OCI-M2 (cell line): ENCODE measurements at regions not wholly inside any gene's neighbourhood (a gene's known extent, or its start where the extent isn't known, plus 50 kb on each side); places are given as distances from the start of the nearest gene placed in this dataset.
A peak's percentile ranks its signal among the peaks of the same experiment; 100 is the strongest.
"Not testable (repeated sequence)": the region's sequence is repeated elsewhere in the genome, so short reads cannot be mapped to it uniquely, and the experiment has no call there.

Source experiments
- DNase-seq: peaks from one replicate; lab custom pipeline; 2025; ENCODE audit not compliant: unreplicated experiment; lab: John Stamatoyannopoulos, UW

DNA sequence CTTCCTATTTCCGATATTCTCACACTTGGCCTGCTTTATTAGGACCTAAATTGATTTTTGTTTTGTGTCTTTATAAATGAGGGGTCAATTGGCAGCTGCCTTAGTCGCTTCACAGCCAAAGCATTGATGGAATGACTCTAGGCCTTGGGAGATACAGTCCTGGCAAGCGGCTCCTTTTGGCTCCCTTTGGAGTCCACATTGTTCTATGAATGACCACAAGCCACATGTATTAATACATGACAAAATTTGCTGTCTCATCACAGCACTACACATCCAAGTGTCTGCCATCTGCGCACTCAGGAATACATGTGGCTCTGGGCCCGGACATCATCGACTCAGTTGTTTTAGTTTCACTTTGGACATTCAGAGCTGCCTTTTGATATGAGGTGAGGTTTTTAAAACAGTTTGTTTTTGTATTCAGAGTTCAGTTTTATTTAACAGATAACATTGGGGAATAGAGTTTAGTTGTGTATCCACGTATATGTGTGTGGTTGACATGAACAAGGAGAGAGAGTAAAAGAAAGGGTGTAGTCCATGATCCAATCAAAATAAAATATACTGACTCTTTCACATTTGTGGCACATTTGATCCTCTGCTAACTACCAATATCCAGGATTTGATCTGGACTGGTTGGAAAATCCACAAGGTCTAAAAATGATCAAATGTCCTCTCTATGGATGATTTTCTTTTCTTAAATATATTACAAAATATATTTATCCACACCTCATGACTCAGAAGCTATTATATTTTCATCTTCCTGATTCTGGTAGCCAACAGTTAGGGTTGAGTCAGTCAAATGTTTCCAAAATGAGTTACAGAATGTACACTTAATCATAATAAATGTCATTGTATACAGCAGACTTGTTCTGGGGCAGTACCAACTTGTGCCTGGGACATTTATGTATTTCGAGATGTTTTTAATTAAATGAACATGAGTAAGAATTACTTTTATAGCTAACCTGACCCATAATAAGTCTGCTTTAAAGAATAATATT is 114.0 kb upstream of the MTAP start:
- DNase-seq, result no peak

DNA sequence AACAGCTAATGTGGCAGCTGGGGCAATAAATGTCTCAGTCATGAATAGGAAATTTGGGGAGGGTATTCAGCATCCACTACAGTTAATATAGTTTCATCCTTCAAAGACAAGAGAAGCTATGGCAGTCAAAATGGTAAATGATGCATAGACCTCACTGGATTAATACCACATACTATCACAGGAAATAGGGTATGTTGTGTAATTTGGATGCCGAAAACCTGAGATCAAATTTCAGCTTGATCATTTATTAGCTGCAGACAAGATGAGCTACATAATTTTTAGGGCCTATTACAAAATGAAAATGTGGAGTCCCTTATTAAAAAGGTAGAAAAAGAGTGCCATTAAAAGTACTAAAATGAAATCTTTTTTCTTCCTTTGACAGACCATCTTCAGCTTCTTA is 112.6 kb upstream of the MTAP start:
- no peak for DNase-seq

DNA sequence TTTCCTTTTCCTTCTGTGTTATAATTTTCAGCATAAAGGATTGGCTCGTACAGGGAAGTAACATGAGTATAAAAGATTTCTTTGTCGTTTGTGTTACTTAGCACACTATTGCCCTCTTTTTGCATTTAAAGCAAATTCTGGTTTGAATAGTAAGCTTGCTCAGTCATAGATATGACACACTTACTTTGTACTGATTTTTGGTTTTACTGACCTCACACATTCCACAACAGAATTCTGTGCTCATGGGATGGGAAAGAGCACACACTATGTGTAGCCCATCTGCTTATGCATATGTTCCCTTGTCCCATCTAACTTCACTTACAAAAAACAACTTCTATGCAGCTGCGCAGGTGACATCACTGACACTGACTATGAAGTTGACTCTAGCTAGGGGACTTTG is 111.9 kb upstream of the MTAP start:
- DNase-seq, result no peak

DNA sequence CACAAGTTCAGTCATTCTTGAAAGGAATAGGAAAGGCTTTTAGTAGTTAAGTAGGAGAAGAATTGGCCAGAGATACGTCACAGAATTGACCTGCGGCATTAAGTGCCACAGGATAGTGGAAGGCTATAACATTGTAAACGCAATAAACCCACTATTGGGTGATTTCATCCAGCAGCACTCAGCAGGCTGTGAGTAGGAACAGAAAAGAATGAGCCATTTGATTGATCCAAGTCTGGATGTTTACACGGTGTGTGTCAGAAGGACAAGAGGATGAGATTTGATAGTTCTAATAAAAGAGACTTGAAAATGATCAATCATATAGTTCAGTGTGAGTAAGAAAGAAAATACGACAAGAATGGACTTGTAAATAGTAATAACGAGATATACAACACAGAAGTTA is 110.0 kb upstream of the MTAP start:
- no peak for DNase-seq

DNA sequence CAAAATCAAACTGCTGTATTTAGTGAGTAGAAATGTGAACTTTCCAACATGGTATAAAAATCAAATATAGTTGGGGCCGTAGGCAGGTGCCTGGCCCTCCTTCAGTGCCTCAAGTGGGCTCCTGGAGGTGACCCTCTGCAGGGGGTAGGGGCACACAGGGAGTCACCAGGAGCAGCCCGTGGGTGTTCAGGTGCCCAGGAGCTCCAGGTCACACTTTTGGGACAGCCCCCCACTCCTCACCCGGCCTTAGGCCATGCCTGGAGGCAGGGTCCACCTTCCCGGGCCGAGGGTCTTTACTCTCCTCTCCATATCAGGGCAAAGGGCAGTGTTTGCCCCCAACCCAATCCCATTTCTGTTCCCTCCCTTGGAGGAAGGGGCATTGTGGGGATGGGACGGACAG is 108.0 kb upstream of the MTAP start:
- no peak for DNase-seq

DNA sequence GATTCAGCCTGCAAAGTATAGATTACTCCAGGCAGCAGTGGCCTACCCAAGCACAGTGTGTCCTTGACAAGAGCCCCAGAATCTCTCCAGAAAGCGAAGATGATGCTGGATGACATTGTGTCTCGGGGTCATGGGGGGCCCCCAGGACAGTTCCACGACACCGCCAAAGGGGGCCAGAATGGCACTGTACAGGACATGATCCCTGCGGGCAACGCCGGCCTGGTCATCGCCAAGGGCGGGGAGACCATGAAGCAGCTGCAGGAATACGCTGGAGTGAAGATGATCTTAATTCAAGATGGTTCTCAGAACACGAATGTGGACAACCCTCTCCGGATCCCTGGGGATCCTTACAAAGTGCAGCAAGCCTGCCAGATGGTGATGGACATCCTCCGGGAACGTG is 107.0 kb upstream of the MTAP start:
- no peak for DNase-seq

DNA sequence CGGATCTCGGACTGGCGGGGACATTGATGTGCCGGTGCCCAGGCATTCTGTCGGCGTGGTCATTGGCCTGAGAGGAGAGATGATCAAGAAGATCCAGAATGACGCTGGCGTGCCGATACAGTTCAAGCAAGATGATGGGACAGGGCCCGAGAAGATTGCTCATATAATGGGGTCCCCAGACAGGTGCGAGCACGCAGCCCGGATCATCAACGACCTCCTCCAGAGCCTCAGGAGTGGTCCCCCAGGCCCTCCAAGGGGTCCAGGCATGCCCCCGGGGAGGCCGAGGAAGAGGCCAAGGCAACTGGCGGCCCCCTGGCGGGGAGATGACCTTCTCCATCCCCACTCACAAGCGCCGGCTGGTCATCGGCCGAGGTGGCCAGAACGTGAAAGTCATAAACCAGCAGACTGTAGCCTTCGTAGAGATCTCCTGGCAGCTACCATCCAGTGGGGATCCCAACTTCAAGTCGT is 106.5 kb upstream of the MTAP start:
- DNase-seq, result no peak

DNA sequence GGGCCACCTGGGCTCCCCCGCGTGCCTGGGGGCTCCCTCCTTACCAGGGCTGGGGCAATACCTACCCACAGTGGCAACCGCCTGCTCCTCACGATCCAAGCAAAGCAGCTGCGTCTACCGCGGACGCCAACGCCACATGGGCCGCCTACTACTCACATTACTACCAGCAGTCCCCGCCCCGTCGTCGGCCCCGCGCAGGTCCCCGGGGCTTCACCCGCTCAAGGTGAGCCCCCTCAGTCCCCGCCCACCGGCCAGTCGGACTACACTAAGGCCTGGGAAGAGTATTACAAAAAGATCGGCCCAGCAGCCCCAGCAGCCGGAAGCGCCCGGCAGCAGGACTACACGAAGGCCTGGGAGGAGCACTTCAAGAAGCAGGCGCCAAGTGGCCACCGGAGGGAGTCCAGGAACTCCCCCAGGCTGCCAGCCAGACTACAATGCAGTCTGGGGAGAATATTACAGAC is 106.0 kb upstream of the MTAP start:
- DNase-seq, result no peak

DNA sequence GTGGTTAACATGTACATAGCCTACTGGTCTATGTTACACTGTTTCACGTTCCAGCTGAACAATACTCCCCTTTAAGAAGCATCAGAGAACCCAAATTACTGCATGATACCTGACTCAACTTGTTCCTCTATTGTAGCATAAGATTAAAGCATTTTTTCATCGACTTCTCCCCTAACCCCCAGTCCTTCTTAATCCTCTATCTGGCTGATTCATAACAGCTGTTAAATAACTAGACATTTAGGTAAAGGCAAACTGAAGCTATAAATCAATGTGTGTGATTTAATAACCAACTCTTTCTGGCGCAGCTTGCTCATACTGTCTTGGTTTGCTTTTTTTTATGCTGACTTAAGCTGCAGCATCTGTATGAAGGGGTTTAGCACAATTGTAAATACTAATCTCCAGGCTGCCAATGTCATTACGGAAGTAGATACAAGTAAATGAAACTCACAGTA is 94.2 kb upstream of the MTAP start:
- no peak for DNase-seq

DNA sequence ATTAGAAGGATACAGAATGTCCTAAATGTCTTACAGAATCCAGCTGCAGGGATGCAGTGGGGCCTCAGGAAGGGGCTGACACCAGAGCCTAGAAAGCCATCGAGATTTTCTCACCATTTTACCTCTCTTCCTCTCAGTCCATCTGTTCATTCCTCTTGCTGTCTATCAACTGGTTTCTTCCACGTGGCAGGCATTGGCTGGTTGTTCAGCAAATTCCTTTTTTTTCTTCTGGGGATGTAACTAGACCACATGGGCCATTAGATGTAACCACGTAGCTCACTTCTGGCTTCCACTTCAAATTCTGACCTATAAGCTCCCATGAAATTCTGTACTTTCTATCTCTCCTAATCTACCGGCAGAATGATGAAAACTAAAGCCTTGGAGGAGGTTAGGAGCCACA is 93.6 kb upstream of the MTAP start:
- DNase-seq, result no peak

DNA sequence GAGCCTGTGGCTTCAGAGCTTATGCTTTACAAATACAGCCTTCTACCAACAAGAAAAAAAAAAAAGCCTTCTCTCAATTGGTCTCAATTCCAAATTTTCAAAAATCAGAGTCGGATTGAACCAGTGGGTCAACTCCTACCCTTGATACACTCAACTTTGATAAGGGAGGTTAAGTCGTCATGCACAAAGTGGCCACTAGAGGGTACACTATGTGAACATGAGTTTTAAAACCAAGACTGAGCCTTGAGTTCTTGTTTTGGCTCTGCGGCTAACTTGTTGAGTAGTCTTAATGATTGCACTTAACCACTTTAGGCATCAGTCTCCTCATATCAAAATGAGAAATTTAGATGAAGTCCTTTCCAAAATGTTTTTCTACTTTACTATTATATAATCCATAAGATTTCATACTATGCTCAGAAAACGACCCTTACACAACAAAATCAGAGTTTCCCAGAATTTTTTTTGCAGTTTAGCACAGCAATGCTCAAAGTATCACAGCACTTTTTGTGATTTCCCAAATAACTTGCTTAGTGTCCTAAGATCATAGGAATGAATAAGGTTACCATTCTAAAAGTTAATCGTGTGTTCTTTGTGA is 92.9 kb upstream of the MTAP start:
- peak; percentile 5 for DNase-seq

DNA sequence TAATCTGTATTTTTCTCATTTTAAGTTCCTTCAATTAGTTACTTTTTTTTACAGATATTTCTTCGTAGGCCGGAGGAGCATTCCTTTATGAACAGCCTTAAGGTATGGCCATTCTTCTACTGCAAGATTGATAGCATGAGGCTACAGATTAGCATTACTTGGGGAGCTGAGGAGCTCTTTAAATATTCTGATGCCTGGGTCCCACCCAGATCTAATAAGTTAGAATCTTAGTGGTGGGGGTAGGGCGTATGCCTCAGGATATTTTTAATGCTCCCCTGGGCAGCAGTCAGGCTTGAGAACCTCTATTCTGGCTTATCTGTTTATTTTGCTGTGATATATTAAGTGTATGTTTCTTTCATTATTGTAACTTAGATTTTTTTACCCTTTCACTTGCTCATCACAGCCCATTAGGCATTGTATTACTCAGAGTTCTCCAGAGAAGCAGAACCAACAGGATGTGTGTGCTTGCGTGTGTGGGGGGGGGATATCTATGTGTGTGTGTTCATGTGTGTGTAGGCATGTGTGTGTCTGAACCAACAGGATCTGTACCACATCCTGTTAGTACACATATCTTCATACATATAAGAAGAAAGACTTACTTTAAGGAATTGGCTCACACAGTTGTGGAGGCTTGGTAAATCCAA is 91.8 kb upstream of the MTAP start:
- no peak for DNase-seq

DNA sequence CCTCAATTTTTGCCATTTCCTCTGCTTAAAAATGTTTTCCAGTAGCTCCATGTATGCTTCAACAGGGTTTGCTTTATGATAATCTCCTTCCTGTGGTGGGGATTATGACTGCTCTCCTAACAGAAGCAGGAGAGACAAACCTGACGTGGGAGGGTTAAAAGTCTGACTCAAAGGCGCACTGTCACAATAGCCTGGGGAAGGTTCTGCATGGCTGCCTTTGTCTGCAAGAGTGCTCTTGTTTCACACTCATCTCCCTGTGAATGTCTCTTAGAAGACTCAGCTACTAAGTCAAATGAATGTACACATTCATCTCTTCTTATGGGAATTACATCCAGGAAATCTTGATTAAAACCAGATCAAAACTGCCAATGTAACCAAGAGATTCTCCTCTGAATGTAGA is 90.9 kb upstream of the MTAP start:
- DNase-seq, result no peak

DNA sequence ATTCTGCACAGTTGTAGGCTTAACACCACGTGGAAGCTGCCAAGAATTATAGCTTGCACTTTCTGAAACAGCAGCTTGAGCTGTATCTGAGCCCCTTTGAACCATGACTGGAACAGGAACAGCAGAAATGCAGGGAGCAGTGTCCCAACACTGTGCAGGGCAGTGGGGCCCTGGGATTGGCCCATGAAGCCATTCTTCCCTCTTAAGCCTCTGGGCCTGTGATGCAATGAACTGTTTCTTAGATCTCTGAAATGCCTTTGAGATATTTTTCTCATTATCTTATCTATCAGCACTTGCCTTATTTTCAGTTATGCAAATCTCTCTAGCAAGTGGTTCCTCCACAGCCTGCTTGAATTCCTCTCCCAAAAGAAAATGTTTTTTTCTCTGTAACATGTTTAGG is 87.0 kb upstream of the MTAP start:
- no peak for DNase-seq

DNA sequence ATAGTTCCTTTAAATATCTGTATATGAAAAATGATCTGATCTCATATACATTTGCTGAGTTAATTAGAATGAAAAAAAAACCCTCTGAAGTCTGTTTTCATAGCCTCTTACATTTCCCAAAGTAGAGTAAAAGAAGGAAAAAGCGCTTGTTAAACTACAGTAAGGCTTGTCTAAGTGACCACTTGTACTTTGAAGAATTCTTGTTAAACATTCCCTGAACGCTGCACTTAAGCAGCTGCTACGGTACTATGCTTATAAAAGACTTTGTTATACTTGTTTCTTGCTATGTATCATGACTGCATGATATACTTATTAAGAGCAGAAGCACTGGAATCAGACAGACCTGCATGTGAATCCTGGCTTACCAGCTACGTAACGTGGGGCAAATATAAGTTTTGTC is 81.7 kb upstream of the MTAP start:
- no peak for DNase-seq

DNA sequence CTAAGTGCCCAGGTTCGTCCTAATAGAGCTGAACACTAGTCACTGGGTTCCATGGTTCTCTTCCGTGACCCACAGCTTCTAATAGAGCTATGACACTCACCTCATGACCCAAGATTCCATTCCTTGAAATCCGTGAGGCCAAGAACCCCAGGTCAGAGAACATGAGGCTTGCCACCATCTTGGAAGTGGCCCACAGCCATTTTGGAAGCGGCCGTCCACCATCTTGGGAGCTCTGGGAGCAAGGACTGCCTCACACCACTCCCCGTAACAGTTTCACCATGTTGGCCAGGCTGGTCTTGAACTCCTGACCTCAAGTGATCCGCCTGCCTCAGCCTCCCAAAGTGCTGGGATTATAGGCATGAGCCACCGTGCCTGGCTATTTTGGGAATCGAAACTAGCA is 75.0 kb upstream of the MTAP start:
- DNase-seq, result not testable (repeated sequence)

DNA sequence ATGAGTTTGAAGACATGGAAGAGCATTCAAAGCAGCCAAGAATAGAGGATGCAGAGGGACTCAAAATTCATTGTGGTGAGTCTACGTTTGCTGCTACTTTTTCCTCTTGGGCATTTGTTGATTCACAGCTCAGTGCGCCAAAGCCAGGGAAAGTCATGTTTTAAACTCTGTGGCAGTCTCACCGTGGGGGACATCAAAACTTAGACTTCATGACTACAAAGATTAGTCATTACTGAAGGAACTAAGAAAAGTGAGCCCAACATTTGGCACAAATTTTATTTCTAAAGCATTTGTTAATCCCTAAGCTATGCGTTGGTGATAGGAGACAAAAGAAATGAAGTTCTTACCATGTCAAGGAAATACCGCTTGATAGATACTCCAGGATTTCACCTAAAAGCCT is 73.7 kb upstream of the MTAP start:
- no peak for DNase-seq

DNA sequence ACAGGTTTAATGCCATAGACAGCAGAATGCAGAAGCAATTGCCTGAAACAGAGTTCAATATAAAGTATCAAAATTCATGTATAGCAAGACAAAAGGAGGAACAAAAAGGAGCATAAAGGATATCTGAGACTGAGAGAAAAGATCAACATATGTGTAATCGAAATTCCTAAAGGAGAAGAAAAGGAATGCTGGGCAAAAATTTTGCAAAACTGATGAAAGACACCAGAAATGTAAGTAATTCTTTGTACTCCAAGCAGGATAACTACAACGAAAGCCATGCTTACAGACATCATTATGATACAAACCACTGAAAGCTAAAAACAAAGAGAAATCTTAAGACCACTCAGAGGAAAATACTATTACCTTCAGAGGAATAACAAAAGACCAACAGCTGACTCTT is 72.8 kb upstream of the MTAP start:
- no peak for DNase-seq

DNA sequence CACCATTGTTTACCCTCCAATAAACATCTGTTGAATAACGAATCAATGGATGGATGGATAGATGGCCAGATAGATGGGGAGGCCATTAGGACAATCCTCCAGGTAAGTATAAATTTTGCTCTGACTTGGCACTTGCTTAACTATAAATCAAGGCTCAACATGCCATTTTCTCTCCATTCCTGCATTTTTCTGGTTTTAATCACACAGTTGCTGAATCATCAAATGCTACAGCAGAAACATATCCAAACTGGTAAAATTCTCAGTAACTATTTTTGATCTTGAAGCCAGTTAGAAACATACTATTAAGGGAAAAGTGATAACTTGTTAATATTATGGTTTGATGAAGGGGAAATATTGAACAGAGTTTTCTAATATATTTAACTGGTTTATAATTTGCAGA is 71.5 kb upstream of the MTAP start:
- no peak for DNase-seq

DNA sequence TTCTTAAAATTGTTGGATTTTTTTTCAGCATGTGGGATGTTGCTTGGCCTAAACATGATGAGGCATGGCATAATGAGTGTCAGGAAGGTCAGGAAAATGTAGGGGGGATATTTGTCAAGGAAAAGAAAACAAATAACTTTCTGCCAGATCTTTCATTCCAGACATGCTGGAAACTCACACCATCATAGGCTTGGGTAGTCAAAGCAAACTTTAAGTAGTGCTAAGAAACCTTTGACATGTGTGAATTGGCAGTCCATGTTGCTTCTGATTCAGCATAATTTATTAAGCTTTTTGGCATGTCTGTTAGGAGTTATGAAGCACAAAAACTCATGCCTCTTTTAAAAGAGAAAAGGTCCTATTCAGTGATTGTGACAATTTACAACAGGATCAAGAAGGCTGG is 61.3 kb upstream of the MTAP start:
- DNase-seq, result no peak

DNA sequence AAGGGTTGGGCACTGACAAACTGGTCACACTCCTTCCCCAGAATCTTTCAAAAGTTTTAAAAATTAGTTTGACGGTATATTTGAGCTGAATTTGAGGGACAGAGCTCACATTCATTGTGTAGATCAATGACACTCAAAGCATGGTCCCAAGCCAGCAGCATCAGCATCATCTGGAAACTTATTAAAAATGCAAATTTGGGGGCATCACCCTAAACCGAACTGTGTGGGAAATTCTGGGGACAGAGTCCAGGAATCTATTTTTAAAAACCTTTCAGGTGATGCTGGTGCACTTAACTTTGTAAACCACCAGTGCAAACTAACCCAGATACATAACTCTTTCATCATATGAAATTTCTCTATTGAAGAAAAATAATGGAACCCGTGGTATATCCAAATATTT is 58.1 kb upstream of the MTAP start:
- DNase-seq, result no peak

DNA sequence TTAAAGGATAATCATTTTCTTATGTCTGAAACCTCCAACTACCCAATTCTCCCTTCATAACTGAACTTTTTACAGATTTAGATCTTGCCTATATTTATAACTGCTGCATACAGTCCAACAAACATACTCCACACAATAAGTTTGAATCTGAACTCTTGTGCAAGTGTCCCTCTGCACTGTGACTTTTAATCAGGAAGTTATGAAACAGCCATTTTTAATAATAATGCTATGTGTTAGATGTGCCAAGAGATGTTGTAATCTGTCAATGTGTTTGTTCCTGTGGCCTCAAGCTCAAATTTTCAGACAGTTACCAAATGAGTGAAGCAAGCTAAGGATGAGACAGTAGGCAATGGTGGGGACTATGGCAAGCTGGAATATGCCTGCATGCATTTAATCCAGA is 57.6 kb upstream of the MTAP start:
- no peak for DNase-seq
